ENCODE measurements at regions not wholly inside any gene's neighbourhood (a gene's known extent, or its start where the extent isn't known, plus 50 kb on each side); places are given as distances from the start of the nearest gene placed in this dataset.
"Not testable (repeated sequence)": the region's sequence is repeated elsewhere in the genome, so short reads cannot be mapped to it uniquely, and the experiment has no call there.

DNA sequence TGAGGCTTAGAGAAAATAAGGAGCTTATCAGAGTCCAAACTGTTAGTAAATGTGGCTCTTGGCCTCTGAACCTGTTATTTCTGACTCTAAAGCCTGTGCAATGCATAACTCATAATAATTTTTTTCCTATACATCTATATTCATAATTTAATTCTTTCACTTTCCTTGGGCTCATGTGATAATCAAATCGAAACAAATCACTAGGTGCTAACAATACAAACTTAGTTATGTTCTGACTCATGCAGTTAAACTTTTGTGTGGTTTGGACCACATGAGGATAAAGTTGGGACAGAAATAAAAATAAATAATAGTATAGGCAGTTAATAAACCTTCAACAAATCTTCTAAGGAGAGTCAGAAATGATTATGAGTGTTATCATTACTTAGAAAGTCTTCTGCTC, 1629.0 kb downstream of the OLFM4 start:
- Histone ChIP-seq H3K4me1 (replicated peaks in 1 of 2) (no peaks in the 10 kb centered on the region), H3K4me3 (no peak overlapping the region), H3K27ac (no peak overlapping the region)
- 0 to 94% (median 70%) methylated on average over 1 of the region's 1 CpG for WGBS, 10 experiments
- ATAC-seq (replicated peaks in 6 of 8), result no peak
- in situ Hi-C loops (cut with MboI; ENCODE audit: low pct_unique_long_range_greater_than_20kb in 2 of 9, low sequenced_read_pairs in 9 of 9, unreplicated experiment in 9 of 9), result no loop called here

DNA sequence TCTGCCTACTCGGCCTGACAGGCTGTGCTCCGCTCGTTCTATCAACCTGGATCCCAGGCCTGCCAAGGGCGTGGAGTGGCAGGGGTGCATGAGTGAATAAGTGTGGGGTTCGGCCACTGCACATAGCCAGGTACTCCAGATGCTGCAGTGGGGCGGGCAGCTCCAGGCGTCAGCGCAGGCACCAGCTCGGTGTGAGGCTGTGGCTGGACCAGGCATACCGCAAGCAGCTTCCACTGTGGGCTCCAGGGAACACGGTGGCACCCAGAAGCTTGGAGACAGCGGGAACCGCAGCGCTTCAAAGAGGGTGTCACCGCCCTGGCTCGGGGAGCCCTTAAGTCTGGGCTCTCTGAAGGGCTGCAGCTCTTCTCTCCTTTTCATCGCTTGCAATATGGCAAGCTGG, 1630.2 kb downstream of the OLFM4 start:
- Histone ChIP-seq H3K27ac (no peak overlapping the region), H3K4me1 (replicated peaks in 1 of 2) (no peaks in the 10 kb centered on the region), H3K4me3 (no peak overlapping the region)
- 13 to 90% (median 67%) methylated on average over 5 to 6 of the region's 17 CpGs; no CpG with 5 or more reads in 6 of the 10 experiments for WGBS, 10 experiments
- ATAC-seq (replicated peaks in 6 of 8), result no peak
- in situ Hi-C loops (cut with MboI; ENCODE audit: low pct_unique_long_range_greater_than_20kb in 2 of 9, low sequenced_read_pairs in 9 of 9, unreplicated experiment in 9 of 9), result no loop called here

DNA sequence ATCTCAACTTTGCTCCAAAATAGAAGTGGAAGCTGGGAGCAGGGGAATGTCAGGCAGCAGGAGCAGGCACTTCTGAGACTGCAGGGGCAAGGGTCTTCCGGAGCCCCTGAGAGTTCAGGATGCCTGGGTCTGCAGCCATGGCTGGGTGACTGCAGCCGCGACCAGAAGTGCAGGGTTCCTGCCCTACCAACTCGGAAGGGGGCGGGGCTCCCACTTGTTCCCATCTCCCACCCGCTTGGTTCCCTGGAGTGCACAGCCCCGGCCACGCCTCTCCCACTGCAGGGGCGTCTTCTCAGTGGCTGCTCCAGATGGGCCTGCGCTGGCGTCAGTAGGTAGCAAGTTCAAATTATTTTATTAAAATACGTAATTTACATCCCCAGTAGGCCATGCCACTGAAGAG, 1631.7 kb downstream of the OLFM4 start:
- in situ Hi-C loops (cut with MboI; ENCODE audit: low pct_unique_long_range_greater_than_20kb in 2 of 9, low sequenced_read_pairs in 9 of 9, unreplicated experiment in 9 of 9), result no loop called here
- no peak overlapping the region for H3K4me3 ChIP-seq
- ATAC-seq (replicated peaks in 6 of 8), result no peak
- no peak overlapping the region for H3K27ac ChIP-seq
- 95 to 100% (median 99%) methylated on average over 2 to 9 of the region's 12 CpGs; no CpG with 5 or more reads in 6 of the 10 experiments for WGBS, 10 experiments
- H3K4me1 ChIP-seq (replicated peaks in 1 of 2), result no peaks in the 10 kb centered on the region

DNA sequence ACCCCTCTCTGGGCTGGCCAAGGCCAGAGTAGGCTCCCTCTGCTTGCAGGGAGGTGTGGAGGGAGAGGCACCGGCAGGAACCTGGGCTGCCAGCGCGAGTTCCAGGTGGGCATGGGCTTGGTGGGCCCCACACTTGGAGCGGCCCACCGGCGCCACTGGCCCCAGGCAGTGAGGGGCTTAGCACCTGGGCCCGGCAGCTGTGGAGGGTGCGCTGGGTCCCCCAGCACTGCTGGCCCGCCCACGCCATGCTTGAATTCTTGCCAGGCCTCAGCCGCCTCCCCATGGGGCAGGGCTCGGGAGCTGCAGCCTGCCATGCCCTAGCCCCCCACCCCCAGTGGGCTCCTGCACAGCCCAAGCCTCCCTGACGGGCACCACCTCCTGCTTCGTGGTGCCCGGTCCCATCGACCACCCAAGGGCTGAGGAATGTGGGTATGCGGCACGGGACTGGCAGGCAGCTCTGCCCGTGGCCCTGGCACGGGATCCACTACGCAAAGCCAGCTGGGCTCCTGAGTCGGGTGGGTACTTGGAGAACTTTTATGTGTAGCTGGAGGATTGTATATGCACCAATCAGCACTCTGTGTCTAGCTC, 1648.0 kb downstream of the OLFM4 start:
- H3K27ac ChIP-seq, result no peak overlapping the region
- 100% methylated on average over 1 to 3 of the region's 22 CpGs; no CpG with 5 or more reads in 8 of the 10 experiments for WGBS, 10 experiments
- H3K4me1 ChIP-seq (replicated peaks in 1 of 2), result no peaks in the 10 kb centered on the region
- in situ Hi-C loops (cut with MboI; ENCODE audit: low pct_unique_long_range_greater_than_20kb in 2 of 9, low sequenced_read_pairs in 9 of 9, unreplicated experiment in 9 of 9), result no loop called here
- no peak overlapping the region for H3K4me3 ChIP-seq
- ATAC-seq (replicated peaks in 6 of 8), result no peak

DNA sequence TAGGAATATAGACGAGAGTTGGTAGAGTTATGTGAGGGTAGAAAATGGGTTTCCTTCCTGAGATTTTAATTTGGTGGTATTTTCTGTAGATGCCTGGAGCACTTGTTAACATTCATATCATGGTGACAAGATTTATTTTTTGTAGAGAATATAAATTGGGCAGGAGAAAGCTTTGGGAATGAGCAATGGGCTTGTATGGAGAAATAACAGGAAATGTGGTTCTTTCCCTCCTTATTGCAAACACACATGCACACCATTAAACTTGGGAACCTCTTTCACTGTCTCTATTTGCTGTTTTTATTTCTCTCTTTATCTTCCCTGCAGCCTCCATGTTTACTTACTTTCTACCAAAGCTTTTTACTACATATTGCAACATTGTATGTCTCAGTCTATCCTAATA, 1653.6 kb downstream of the OLFM4 start:
- Histone ChIP-seq H3K4me3 (no peak overlapping the region), H3K27ac (no peak overlapping the region), H3K4me1 (replicated peaks in 1 of 2) (no peaks in the 10 kb centered on the region)
- in situ Hi-C loops (cut with MboI; ENCODE audit: low pct_unique_long_range_greater_than_20kb in 2 of 9, low sequenced_read_pairs in 9 of 9, unreplicated experiment in 9 of 9), result no loop called here
- peak in 1 of 8 experiments; percentile 23 for ATAC-seq (replicated peaks in 6 of 8)
- 0 to 100% (median 91%) methylated on average over 1 of the region's 1 CpG; no CpG with 5 or more reads in 1 of the 10 experiments for WGBS, 10 experiments

DNA sequence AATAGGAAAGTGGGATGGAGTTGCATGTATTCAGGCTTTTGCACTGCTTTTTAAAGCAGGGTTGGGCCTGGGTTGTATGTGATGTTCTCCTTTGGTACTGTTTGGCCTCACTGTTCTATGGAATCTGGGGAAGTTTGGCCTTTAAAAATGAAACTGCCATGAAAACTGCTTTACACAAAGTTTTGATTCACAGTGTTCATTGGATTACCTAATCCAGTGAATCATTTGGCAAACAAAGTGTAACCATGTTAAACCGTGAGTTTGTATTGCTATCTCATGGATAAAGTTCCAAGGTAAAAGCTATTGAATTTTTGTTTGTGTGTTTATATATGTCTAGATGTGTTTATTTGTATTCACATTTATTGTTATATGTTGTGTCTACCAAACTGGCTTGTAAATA, 1658.6 kb downstream of the OLFM4 start:
- in situ Hi-C loops (cut with MboI; ENCODE audit: low pct_unique_long_range_greater_than_20kb in 2 of 9, low sequenced_read_pairs in 9 of 9, unreplicated experiment in 9 of 9), result no loop called here
- H3K27ac ChIP-seq, result no peak overlapping the region
- 0 to 100% (median 85%) methylated on average over 1 of the region's 1 CpG; no CpG with 5 or more reads in 4 of the 10 experiments for WGBS, 10 experiments

DNA sequence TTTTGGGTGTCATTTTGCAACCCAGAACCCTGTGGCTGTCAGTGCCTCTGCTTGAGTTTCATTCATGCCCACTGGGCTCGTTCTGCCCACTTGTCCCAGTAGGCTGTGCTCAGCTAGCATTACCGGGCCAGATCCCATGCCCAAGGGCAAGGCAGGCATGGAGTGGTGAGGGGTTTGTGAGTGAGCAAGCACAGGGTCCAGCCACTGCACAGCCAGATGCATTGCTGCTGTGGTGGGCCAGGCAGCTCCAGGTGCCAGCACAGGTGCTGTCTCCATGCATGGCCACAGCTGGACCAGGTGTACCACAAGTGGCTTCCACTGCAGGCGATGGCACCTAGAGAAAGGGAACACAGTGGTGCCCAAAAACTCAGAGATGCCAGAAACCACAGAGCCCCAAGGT, 1671.2 kb downstream of the OLFM4 start:
- ATAC-seq (replicated peaks in 6 of 8), result no peak
- in situ Hi-C loops (cut with MboI; ENCODE audit: low pct_unique_long_range_greater_than_20kb in 2 of 9, low sequenced_read_pairs in 9 of 9, unreplicated experiment in 9 of 9), result no loop called here
- Histone ChIP-seq H3K27ac (no peak overlapping the region), H3K4me3 (no peak overlapping the region), H3K4me1 (replicated peaks in 1 of 2) (no peaks in the 10 kb centered on the region)
- 59 to 100% (median 80%) methylated on average over 1 to 3 of the region's 3 CpGs; no CpG with 5 or more reads in 7 of the 10 experiments for WGBS, 10 experiments

More for the DNA sequence above, 1658.6 kb downstream of the OLFM4 start:
- Histone ChIP-seq H3K4me3 (no peak overlapping the region), H3K4me1 (replicated peaks in 1 of 2) (no peaks in the 10 kb centered on the region)
- no peak for ATAC-seq (replicated peaks in 6 of 8)

DNA sequence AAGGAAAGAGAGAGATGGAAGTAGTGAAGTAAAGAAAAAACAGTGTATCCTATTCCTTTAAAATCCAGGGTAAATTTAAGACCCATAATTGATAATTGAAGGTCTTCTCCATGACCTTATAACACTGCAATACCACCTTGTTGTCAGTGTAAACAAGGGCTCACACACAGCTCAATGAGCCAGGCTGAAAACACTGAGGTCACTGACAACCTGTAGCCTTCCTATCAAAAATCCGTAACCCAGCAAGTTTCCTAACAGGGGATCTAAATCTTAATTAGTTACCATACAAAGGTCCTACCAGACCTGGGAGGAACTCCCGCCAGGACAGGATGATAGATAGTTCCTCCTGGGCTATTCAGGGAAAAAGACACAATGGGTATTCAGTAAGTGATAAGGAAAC, 1677.1 kb downstream of the OLFM4 start:
- no peak overlapping the region for H3K4me3 ChIP-seq
- H3K4me1 ChIP-seq (replicated peaks in 1 of 2), result no peaks in the 10 kb centered on the region
- WGBS, 10 experiments, result 14 to 63% (median 45%) methylated on average over 1 to 2 of the region's 2 CpGs; no CpG with 5 or more reads in 3 of the 10 experiments
- in situ Hi-C loops (cut with MboI; ENCODE audit: low pct_unique_long_range_greater_than_20kb in 2 of 9, low sequenced_read_pairs in 9 of 9, unreplicated experiment in 9 of 9), result no loop called here
- no peak overlapping the region for H3K27ac ChIP-seq
- ATAC-seq (replicated peaks in 6 of 8), result no peak

DNA sequence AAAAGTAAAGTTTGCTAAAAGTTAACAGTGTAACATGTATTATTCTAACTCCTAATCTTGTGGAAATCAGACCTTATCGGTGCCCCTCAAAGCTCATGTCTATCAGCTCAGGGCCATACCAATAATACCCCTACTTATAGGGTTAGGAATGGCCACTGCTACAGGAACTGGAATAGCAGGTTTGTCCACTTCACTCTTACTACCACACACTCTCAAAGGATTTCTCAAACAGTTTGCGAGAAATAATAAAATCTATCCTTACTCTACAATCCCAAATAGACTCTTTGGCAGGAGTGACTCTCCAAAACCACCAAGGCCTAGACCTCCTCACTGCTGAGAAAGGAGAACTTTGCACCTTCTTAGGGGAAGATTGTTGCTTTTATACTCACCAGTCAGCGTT, 1677.7 kb downstream of the OLFM4 start:
- Histone ChIP-seq H3K27ac (no peak overlapping the region), H3K4me3 (no peak overlapping the region), H3K4me1 (replicated peaks in 1 of 2) (no peaks in the 10 kb centered on the region)
- WGBS, 10 experiments, result 20 to 100% (median 91%) methylated on average over 1 to 3 of the region's 3 CpGs; no CpG with 5 or more reads in 3 of the 10 experiments
- no peak for ATAC-seq (replicated peaks in 6 of 8)
- in situ Hi-C loops (cut with MboI; ENCODE audit: low pct_unique_long_range_greater_than_20kb in 2 of 9, low sequenced_read_pairs in 9 of 9, unreplicated experiment in 9 of 9), result no loop called here

DNA sequence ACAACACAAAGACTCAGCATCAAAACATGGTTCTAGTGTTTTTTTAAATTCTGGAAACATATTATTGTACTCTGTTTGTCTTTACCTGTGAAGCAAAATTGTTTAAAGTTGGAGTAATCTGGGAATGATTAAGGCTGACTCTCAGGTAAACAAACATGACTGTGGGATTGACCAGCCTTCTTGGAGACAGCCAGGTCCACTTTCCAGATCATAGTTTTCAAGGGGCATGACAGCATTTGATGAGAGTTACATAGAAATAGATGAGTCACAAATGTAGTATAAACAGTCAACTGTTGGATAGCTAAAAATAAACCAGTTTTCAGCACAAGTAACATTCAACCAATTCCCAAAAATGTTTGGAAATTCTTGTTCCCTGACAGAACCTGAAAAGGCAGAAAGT, 1680.9 kb downstream of the OLFM4 start:
- no peak for ATAC-seq (replicated peaks in 6 of 8)
- in situ Hi-C loops (cut with MboI; ENCODE audit: low pct_unique_long_range_greater_than_20kb in 2 of 9, low sequenced_read_pairs in 9 of 9, unreplicated experiment in 9 of 9), result no loop called here
- H3K4me1 ChIP-seq (replicated peaks in 1 of 2), result no peaks in the 10 kb centered on the region

DNA sequence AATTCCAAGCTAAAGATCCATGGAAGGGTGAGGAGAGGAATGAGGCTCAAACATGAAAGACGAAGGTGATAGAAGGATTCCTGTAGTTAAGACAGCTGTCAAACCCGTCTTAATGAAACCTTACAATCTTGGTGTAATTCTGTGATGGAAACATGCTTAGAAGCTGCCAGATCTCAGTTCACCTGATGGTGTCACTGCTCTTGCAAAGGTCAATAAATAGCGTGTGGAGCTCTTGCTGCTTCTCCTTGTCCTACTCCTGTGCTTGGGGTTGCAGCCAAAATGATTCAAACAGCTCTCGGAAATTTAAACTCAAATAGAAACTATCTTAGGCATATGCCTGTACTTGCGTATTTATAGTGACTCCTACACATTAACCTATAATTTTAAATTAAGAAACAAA, 1705.0 kb downstream of the OLFM4 start:
- H3K4me1 ChIP-seq (replicated peaks in 1 of 2), result peaks cover 0 to 2% of the 10 kb centered on the region in 2 donors
- no peak overlapping the region for H3K4me3 ChIP-seq
- 13 to 100% (median 76%) methylated on average over 1 to 5 of the region's 5 CpGs for whole genome bisulfite sequencing, 10 experiments
- no peak for ATAC-seq (replicated peaks in 6 of 8)
- H3K27ac ChIP-seq, result no peak overlapping the region
- in situ Hi-C loops (cut with MboI; ENCODE audit: low pct_unique_long_range_greater_than_20kb in 2 of 9, low sequenced_read_pairs in 9 of 9, unreplicated experiment in 9 of 9), result no loop called here

More for the DNA sequence above, 1680.9 kb downstream of the OLFM4 start:
- Histone ChIP-seq H3K4me3 (no peak overlapping the region), H3K27ac (no peak overlapping the region)

DNA sequence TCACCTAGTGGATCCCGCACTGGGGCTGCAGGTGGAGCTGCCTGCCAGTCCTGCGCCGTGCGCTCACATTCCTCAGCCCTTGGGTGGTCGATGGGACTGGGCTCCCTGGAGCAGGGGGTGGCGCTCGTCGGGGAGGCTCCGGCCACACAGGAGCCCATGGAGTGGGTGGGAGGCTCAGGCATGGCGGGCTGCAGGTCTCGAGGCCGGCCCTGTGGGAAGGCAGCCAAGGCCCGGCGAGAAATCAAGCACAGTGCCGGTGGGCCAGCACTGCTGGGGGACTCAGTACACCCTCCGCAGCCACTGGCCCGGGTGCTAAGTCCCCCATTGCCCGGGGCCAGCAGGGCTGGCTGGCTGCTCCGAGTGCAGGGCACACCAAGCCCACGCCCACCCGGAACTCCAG, 1708.6 kb downstream of the OLFM4 start:
- no CpG with 5 or more reads among the region's 21 CpGs for WGBS, 10 experiments

DNA sequence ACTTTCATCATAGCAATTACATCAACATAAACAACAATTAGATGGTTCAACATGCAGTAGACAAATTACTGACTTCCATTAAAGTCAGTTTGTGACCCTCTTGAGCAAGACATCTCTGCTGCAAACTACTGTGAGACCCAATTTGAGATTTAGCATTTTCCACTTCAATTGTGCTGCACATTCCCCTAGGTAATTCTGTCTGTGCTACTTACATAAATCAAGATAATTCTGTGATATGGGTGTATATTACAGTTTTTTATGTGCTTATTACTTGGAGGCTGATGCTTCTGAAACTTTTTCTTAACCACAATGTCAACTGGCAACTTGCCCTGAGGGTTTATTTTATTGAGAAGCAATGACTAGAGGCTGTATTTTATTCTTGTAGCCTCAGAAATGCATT, 1714.4 kb downstream of the OLFM4 start:
- ATAC-seq (replicated peaks in 6 of 8), result peak in 2 of 8 experiments; percentile 48 to 58
- Histone ChIP-seq H3K27ac (no peak overlapping the region), H3K4me1 (replicated peaks in 1 of 2) (no peaks in the 10 kb centered on the region), H3K4me3 (no peak overlapping the region)
- in situ Hi-C loops (cut with MboI; ENCODE audit: low pct_unique_long_range_greater_than_20kb in 2 of 9, low sequenced_read_pairs in 9 of 9, unreplicated experiment in 9 of 9), result no loop called here

More for the DNA sequence above, 1708.6 kb downstream of the OLFM4 start:
- H3K27ac ChIP-seq; ATAC-seq (replicated peaks in 6 of 8); in situ Hi-C loops (cut with MboI; ENCODE audit: low pct_unique_long_range_greater_than_20kb in 2 of 9, low sequenced_read_pairs in 9 of 9, unreplicated experiment in 9 of 9); H3K4me1 ChIP-seq (replicated peaks in 1 of 2); H3K4me3 ChIP-seq: not testable (repeated sequence)

DNA sequence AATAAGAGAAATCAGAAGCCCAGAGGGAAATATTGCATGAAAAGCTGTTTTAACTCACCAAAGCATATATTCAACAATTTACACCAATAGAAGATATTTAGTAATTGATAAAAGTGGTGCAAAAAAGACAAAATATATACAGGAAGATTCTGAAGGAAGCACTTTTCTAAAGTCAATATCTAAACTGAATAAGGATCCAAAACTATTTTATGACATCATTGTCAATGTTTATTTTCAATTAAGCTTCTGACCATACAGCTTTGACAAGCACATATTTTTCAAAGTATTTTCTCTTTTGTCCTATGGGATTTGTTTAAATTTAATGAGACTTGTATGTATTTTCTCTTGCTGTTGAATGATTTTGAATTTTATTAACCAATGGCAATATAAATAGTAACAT, 1716.1 kb downstream of the OLFM4 start:
- Histone ChIP-seq H3K4me1 (replicated peaks in 1 of 2) (no peaks in the 10 kb centered on the region), H3K4me3 (no peak overlapping the region), H3K27ac (no peak overlapping the region)
- in situ Hi-C loops (cut with MboI; ENCODE audit: low pct_unique_long_range_greater_than_20kb in 2 of 9, low sequenced_read_pairs in 9 of 9, unreplicated experiment in 9 of 9), result no loop called here
- ATAC-seq (replicated peaks in 6 of 8), result no peak

Measured in motor neuron (in vitro differentiated cells).